GM18868 (cell line): ENCODE measurements at regions not wholly inside any gene's neighbourhood (a gene's known extent, or its start where the extent isn't known, plus 50 kb on each side); places are given as distances from the start of the nearest gene placed in this dataset.
"Not testable (repeated sequence)": the region's sequence is repeated elsewhere in the genome, so short reads cannot be mapped to it uniquely, and the experiment has no call there.

Experiments used
- ATAC-seq: cut with Tn5 transposase; IDR thresholded peaks from one replicate; pipeline ENCODE4 v1.9.1; 2021; ENCODE audit warnings: mild to moderate bottlenecking, moderate library complexity; ENCODE audit not compliant: unreplicated experiment

DNA sequence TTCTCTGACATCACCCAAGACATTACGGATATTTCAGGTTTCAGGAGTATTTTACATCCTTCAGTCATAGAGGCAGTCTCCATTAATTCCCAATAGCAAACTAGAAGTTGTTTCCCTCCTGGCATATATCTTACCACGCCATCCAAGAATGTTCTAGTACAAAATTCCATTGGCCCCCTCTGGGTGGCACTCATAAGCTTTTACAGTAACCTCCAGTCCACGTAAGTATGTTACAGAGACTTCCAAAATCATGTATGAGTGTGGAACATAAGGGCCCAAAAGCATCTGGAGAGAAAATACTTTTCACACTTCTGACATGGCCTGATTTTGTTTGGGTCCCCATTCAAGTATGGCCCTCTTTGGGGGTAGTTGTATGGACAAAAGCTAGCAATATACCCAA lies 58.1 kb upstream of the DHRS4 start:
- ATAC-seq, result no peak

DNA sequence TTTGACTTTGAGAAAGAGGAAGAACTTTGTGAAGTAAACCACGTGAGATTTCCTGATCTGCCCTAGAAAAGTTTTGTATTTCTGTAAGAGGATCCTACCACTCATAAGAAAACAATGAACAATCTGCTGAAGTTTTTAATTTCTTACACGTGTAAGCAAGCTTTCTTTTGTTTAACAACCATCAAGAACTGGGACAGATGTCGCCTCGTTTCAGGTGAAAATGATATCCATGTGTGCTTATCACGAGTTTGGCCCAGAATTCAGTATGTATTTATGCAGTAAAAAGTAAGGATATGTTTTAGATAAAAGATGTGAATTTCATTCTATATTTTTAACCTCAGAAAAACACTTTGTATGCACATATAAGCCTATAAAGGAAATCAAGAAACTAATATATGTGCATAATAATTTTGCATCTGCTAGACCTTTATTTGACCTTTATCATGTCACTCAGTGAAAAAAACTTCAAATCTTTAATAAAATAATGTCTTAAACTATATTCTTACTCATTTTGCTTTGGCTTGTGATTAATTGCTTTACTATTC lies 56.9 kb upstream of the DHRS4 start:
- ATAC-seq, result no peak

DNA sequence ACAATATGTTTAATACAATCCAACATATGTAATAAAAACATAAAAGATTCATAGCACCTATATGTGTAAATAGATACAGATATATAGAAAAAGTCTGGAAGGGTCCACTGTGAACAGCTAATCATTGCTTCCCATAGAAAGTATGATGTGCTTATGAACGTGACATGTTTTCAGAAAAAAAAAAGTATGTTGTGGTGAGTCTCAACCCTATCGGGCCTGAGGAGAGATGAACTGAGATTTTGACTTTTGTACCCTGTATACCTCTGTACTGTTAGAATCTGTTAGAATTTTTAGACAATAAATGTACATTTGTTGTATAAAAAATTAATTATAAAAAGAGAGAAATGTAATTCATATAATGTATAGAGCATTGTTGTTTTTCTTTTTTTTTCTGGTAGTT lies 56.3 kb upstream of the DHRS4 start:
- ATAC-seq, result not testable (repeated sequence)

DNA sequence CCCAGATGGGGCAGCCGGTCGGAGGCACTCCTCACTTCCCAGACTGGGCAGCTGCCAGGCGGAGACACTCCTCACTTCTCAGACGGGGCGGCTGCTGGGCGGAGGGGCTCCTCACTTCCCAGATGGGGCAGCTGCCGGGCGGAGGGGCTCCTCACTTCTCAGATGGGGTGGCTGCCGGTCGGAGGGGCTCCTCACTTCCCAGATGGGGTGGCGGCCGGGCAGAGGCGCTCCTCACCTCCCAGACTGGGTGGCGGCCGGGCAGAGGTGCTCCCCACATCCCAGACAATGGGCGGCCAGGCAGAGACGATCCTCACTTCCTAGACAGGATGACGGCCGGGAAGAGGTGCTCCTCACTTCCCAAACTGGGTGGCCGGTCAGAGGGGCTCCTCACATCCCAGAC lies 55.2 kb upstream of the DHRS4 start:
- not testable (repeated sequence) for ATAC-seq

DNA sequence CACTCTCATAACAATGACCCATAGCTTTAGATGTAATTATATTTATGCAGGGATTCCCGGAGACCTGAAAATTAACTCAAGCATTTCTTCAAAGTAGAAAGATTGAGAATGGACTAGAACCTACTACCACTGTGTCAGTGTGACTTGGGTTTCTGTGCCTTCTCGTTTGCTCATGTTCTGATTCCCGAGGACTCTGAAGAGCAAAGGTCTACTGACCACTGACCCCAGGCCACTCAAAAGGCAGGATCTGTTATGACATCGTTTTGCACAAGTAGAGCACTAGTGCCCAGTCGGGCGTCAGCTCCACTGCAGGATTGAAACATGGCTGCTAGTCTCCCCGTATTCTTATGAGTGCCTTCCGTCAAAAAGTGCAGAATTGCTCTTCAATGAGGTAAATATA lies 53.8 kb upstream of the DHRS4 start:
- no peak for ATAC-seq

DNA sequence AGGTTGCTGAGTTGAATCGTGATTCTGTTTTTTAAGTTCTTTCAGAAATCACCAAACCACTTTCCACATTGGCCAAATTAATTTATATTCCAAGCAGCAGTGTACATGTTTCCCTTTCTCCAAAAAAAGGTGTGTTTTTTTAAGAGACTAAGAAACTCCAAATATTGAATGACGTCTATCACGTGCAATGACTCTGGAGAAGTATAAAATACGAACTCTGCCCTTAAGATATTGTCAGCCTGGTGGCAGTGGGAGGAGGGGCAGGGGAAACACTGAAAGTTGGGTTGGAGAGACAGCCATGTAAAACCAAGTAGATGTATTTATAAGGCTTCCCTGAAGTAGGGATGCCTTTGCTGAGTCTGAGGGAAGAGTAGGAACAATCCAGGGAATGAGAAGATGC lies 50.1 kb upstream of the DHRS4 start:
- no peak for ATAC-seq
